LoVo (cell line): ENCODE measurements at regions not wholly inside any gene's neighbourhood (a gene's known extent, or its start where the extent isn't known, plus 50 kb on each side); places are given as distances from the start of the nearest gene placed in this dataset.

Experiments
- DNase-seq: peaks from one replicate; pipeline ENCODE4 v3.0.0-alpha.2; 2016; ENCODE audit warnings: low spot score

DNA sequence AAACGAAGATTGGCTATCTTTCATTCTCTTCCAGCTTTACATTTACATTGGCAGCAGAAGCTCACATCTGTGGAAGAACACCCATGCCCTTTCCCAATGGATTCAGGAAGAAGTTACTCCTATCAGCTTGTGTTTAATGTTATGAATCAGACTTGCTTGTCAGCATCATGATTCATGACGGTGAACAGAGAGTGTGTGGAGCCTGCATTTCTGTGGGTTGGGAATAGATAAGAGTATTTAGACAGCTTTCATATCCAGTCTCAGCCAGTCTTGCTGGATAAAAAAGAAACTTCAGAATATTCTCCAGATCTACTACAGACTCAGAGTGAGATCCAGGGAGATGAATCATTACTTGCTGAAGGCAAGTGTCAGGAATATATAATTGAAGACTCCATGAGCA, 812.9 kb upstream of the ZNF608 start:
- DNase-seq, result peak; percentile 16

DNA sequence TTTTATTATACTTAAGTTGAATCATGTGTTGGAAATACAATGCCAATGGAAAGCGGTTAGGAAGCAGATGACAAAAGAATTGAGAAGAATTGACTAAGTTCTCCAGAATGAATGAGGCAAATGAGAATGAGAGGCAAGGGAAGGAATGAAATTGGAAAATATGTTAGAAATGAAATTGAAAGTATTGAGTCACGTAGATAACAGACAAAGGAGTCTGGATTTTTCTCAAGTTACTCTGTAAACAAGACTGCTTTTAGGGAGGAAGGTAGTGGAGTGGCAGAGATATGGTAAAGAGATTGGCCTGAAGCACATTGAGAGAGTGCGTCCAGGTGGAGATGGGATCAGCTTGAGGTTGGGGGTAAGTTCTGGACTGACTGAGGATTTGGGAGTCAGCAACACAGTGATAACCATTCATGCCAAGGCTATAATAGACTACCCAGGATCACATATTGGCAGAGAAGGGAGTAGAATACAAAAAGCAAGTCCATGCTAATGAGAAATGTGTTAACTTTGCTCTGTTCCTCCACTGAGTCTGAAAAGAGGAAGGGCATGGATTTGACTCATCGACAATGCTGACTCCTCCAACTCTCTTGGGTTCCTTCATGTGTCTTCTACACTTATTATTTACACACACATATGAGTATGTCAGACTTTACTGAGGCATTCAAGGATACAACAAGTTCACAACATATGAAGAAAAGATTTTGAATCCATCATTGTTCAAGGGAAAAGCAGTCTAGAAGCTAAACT, 814.2 kb upstream of the ZNF608 start:
- DNase-seq, result no peak

DNA sequence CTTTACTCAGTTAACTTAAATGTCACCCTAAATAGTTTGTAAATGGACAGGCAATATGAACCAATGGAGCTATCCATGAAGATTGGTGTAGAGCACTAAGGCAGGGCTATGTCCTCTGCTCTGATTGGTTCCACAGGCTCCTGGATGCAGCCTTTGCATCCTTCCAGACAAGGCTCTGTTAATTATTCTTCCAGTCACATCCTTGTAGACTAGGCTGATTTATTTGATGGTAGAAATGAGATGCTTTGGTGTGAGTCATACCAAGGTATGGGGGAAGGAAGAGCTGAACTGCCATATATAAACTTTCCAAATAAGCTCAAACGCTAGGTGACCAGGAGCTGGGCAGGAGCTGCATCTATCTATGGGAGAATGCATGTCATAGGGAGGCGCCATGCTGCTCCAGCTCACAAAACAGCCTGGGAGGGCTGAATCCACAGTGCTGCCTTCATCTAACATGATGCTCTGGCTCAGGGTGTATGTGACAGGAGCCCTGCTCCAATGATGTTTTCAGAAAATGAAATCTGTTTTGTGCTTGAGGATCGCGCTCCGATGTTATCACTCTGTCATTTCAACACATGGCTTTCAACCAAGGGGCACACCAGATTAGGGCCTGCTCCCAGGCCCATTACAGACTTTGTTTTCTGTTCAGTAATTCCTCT, 818.0 kb upstream of the ZNF608 start:
- DNase-seq, result no peak

DNA sequence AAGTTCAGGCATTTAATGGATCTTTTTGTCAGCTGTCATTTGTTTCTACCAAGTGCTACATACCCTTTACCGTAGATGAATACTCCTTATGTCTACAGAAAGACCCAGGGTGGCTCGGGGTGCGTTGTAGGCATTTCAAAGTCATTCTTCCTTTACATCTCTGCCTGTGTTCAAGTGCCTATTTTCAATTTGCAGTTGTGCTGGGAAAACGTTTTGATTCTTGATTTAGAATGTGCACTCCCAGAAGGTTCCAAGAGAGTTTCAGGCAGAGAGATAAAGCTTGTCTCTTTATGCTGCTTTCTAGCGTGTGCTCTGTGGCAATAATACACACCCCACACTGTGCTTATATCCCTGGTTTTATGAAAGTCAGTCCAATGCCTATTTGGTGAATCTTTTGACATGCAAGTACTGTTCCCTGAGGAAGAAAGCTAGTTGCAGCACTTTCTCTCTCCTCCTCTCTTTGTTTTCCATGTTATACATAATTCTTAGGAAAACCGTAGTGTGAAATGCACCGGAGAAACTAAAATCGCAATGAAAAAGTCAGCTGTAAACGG, 828.1 kb upstream of the ZNF608 start:
- no peak for DNase-seq

DNA sequence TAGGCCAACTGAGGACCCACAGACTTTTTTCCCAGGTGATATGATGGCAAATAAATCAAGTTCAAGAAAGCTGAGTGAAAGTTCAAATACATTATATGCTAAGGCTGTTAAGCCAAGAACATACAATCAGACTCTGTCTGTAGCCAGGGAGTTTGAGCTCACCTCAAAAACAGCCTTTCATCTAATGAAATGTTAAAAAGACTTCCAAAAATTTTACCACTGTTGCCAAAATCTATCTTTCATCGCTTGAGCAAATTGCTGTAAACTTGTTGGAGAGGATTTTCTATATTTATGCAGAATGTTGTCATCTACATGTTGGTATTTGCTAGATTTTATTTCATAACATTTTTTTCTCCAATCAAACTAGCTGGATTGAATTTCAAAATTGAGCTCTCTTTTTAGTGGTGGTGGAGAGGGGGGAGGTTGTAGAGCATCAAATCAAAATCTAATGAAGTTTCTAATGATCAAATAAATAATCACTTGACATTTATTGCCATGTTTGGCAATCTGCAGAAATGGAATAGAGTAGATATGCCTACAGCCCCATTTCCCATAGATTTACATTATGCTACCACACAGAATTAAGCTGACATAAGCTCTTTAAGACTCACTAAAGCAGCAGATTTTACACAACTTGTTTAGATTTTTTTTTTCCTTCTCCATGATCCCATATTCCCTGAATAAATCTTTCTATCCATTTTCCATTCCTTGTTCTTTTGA, 828.9 kb upstream of the ZNF608 start:
- DNase-seq, result no peak

DNA sequence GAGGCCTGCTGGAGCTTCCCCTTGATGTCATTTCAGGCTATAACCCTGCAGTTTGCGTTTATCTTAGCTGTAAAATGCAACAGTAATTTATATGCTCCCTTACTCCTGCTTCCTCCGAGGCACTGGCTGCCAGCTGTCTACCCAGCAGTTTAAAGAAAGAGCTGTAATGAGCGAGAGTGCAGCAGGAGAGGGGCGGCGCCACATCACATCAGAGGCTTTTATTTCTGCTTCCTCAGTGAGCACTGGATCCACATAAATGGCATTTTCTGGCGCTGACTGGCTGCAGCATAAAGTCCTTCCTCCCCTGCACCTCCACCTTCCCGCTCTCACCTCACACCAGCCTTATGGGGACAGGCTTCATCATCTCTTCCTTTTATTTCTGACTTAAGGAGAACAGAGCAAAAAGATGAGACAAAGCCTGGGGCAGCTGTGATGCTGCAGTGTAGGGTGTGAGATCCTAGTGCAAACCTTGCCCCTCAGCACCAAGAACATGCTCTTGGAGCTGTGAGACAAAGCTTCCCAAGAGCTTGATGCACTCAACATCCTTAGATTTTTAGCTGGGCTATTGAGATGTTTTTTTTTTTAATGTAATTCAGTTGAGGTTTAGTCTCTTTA, 829.6 kb upstream of the ZNF608 start:
- DNase-seq, result no peak

DNA sequence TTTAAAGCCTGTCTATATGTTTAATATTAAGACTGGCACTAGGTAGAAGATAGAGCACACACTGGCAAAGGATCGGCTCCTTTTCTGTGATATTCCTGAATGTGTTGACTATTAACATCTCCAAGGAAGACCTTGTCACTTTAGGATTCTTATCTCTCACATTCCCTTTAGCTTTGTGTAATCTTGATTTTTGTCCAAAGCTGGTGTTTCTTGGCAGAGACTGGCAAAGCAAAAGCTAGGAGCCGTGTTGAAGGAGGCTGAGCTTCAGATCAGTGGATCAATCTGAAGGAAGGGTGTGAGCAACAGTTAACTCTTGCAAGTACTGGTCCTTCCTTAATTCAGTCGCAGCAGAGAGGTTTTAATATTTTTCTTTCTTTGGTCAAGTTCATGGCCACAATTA, 830.4 kb upstream of the ZNF608 start:
- DNase-seq, result no peak

DNA sequence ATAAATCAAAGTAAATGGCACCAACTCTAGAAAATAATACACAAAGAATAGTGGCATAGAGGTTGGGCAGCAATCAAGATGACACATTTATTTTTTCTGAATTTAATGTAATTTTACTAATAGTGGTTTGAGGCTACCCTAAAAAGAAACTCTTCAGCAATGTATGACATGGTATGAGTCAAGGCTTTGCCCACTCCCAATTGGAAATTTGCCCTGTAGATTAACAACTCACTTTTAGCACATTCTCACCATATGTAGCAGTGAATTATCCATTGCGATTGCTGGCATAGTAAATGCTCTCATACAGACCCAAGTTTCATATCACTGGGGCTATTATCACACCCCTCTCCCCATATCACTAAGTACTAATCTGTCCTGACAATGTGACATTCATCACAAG, 832.1 kb upstream of the ZNF608 start:
- DNase-seq, result no peak

DNA sequence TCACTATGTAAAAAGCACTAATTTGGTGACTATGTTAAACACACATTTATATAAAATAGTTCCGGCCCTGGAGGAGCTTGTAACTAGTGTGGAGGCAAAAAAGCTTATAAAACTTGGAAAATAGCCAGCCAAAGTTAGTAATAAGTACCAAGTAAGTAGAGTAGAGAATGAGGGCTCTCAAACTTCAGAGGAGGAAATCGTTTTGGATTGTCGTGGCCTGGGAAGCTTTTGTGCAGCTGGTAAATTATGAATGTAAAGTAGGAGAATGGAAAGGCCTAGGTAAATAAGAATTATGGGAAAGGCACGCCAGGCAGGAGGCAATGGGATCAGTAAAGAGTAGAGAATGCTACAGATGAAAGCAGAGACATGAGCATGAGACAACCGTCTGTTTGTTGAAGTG, 832.7 kb upstream of the ZNF608 start:
- no peak for DNase-seq

DNA sequence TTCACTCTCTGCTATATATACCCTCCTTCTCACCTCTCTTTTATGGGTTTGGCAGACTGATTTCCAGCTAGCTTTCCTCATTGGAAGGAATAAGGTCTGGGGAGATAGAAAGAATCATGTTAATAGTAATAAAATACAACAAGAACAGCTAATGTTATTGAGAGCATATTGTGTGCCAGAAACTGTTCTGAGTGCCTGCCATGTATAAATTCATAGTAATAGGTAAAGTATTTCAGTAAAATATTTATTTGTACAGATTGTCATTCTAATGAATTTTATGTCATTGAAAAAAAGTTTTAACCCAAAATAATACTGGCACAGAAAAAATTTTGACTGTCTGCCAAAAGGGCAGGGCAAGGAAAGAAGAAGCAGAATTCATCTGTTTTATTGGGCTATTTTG, 834.9 kb upstream of the ZNF608 start:
- DNase-seq, result no peak

DNA sequence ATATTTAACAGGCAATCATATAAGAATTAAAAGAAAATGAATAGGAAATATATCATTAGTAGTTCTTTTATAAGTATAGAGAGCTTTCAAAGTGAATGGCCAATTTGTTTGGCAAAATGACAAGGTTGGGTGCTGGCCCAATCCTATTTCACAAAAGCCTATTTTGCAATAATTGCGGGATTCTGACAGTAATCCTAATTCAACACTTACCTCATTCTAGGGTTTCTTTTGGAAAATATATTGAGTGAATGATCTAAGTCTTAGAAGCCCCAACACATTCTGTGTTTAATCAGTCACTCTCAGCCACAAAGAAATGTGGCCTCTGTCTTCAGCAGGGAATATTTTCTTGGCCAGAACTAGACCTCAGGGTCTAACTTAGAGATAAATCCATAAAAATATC, 835.9 kb upstream of the ZNF608 start:
- DNase-seq, result no peak

DNA sequence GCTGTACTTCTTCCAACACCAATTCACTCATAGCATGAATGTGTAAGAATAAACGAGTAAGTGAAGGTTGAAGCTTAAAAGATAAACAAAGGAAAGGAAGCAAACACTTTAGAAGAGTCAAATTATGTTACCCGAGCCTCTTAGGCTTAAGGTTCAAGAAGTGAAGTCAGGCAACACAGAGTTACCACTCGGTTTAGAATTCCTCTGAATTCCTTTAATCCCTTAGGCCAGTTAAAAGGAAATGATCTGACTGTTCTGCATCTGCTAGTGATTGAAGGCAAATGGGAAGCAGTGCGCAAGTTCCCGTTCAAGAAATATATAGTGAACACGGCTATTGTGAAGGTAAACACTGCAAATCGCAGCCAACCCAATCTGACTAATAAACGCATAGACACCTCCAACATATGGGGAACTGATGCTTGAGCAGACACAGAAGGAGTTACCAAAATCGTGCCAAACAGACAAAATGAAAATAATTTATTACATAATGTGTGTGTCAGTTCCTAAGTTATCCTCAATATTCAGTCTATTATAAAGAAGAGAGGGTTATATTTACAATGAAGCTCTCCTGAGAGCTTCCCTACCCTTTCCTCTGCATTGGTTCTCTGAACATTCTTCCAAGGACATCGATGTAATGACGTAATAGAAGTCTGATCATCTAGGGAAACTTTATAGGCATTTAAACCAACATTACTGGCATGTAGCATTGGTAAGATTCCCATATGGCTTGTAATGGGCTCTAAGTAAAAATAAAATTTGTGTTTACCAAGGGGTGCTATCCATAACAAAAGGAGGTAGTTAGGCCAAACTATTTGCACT, 837.1 kb upstream of the ZNF608 start:
- no peak for DNase-seq

DNA sequence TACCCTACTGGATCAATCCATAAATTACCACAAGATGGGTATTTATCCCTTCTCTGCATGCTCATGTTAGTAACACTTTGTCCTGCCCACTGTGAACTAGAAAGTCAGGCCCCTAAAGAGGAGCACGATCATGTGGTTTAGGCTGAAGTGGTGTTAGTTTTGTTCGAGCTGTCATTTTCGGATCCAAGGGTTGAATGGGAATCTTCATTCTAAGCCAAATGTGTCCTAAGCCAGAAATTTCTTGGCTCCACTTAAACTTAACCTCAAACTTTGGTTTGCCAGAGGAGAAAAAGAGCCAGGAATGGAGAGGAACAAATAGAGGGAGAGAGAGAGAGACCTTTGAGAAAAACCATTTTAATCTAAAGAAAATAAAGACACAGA, 837.7 kb upstream of the ZNF608 start:
- no peak for DNase-seq

DNA sequence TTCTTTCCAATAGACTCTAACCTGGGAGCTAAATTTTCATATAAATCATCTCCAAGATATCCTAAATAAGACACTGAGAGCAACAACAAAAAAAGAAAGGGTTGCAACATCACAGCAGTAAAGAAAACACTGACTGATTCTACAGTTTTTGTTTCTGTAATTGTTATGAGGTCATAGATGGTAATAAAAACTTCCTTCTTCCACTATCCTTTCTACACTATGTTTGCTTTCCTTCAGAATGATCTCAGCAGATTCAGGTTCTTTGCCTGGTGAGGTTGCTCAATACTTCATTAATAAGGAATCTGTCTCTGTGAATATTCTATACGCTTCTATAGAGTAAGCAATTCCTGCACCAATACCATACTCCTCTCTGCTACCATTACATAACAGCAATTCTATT, 835.6 kb upstream of the GRAMD2B start:
- DNase-seq, result no peak

DNA sequence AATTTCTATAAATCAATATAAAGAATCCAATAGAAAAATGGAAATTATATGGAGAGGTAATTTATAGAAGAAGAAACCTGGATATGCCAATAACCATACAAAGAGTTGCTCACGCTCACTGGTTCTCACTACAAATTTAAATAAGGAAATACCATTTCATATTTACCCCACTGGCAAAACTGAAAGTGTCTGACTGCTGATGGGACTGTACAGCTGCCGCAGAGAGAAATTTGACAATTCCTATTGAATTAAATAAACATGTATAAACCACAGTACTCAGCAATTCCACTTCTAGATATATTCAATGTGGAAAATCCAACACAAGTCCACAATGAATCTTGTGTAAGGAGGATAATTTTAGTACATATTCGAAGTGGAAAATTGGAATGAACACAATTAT, 830.4 kb upstream of the GRAMD2B start:
- DNase-seq, result no peak

DNA sequence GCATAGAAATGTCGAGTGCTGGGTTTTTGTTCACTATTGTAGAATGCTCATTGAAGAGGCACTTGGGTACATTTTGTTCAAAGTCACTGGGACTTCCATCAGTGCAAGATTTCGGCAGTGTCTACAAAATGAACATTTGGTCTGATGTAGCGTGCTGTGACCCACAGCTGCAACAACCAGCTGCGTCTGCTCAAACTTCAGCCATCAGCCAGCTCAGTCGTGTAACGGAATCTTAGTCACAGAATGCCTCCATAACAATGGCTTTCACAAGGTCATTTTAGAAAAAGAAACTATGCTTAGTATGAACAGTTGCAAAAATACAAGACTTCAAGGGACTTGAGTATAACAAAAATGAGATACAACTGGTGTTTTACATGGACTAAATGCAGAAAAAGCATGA, 828.1 kb upstream of the GRAMD2B start:
- DNase-seq, result no peak

DNA sequence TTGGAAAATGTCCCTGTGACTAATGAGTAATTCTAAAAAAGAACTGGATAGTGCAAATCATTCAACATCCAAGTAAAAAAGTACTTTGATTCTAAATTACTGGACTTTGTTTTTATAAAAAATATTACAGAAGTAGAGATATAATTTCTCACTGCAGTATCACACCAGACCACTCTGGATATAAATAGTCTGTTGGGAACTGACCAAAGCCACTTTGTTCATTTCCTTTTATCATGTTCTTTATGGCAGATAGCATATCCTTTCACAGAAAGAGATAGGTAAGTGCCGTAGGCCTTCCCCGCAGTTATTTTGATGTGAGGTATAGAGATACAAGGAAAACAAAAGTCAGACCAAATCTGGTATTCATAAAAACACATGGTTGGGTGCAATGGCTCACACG, 827.4 kb upstream of the GRAMD2B start:
- DNase-seq, result no peak

DNA sequence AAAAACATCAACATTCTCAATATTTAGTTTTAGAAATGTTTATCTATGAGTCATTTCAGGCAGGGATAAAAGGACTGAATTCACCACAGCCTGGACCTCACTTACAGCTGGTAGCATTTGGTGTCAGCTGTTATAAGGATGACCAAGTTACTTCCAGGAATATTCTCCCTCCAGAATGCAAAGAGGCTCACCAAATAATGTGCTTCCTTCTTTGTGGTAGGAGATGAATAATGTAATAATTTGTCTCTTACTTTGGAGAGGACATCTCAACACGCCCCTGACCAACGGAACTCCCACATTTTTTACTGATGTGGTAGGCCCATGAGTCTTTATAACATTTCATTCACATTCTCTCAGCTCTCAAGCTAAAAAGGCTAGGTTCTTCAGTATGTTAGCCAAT, 825.9 kb upstream of the GRAMD2B start:
- DNase-seq, result no peak

DNA sequence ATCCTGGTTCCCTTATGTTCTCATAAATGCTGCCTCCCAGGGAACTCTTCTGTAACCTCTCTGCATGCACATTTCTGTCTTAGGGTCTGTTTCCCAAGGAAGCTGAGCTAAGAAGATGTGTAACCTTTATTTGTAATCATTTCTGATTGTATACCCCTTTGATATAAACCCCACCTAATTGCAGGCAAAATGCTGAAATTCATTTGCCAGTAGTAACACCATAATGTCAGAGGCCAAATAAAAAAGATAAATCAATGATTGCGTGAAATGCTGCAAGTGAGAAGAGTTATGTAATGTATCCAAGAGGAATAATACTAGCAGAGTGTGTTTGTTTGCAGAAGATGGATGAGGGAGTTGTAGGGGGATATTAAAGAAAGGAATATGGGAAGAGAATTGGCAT, 822.6 kb upstream of the GRAMD2B start:
- DNase-seq, result no peak

DNA sequence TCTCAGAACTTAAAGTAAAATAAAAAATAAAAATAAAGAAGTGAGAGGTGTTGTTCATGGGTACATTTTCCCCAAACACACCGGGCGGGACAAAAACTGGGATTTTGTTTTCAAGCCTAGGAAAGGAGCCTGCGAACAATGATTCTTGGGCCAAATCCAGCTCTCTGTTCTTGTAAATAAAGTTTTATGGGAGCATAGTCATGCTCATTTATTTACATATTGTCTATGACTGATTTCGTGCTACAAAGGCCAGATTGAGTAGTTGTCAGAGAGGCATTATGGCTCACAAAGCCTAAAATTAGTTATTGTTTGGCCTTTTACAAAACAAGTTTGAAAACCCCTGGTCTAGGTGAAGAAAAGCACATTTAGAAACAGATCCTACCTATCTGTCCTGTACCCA, 821.0 kb upstream of the GRAMD2B start:
- DNase-seq, result peak; percentile 2

DNA sequence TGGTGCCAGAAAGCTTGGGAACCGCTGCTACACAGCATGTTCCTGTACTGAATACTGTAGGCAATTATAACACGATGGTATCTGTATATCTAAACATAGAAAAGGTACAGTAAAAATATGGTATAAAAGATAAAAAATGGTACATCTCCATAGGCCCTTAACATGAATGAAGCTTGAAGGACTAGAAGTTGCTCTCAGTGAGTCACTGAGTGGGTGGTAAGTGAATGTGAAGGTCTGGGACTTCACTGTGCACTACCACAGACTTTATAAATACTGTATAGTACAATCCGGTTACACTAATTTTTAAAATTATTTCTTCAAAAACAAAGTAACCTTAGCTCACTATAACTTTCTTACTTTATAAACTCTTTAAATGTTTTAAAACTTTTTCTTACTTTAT, 819.9 kb upstream of the GRAMD2B start:
- no peak for DNase-seq

DNA sequence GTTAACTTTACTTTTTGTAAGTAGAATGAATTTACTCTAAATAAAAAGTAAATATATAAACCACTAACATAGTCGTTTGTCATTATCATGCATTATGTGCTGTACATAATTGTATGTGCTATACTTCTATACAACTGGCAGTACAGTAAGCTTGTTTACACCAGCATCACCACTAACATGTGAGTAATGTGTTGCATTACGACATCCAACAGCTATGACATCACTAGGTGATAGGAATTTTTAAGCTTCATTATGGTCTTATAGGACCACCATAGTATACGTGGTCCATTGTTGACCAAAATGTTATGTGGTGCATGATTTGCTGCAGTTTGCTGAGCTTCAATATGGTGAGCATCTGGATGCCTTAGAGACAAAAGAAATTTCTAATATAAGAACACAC, 819.1 kb upstream of the GRAMD2B start:
- no peak for DNase-seq
